H1 (cell line): ENCODE measurements at regions not wholly inside any gene's neighbourhood (a gene's known extent, or its start where the extent isn't known, plus 50 kb on each side); places are given as distances from the start of the nearest gene placed in this dataset.

Experiments
- CTCF ChIA-PET: fragments of 300-600 bp; sonication (Branson Sonifier 250); formaldehyde crosslinking; loops from one replicate; lab custom pipeline; 2021; ENCODE audit not compliant: partially characterized antibody; lab: Charles Lee
- POLR2A ChIA-PET: fragments of 300-600 bp; sonication (Branson Sonifier 250); formaldehyde crosslinking; loops from one replicate; lab custom pipeline; 2021; ENCODE audit warnings: inconsistent platforms; ENCODE audit not compliant: partially characterized antibody; lab: Charles Lee
- DNase-seq, 2 experiments: peaks; one replicate each; pipeline versions ENCODE4 v3.0.0 to v3.0.0-alpha.2; 2010 to 2022; ENCODE audit warnings: low spot score in 2 of 2, low read depth in 1 of 2, mixed read lengths in 1 of 2
- FAIRE-seq: peaks from 2 replicates; lab custom pipeline; 2011; peaks lifted over from hg19 to GRCh38; lab: Jason Lieb, UNC
- H2AFZ ChIP-seq: 2 replicates; pipeline ENCODE4 v1.8.1; 2012; ENCODE audit warnings: low read length, inconsistent platforms
- H2AK5ac ChIP-seq: 2 replicates; pipeline ENCODE4 v1.6.1; 2013; ENCODE audit warnings: low read depth, low read length
- H2BK120ac ChIP-seq: replicated peaks from 2 replicates; pipeline ENCODE3; 2013; ENCODE audit warnings: low read depth, low read length, inconsistent platforms
- H2BK12ac ChIP-seq: 2 replicates; pipeline ENCODE4 v1.6.1; 2013; ENCODE audit warnings: low read depth, low read length
- H2BK15ac ChIP-seq: 2 replicates; pipeline ENCODE4 v1.6.1; 2013; ENCODE audit warnings: low read length
- H2BK20ac ChIP-seq: 2 replicates; pipeline ENCODE4 v1.6.1; 2013; ENCODE audit warnings: low read length
- H2BK5ac ChIP-seq: 2 replicates; pipeline ENCODE4 v1.6.1; 2013; ENCODE audit warnings: low read depth, low read length
- H3K14ac ChIP-seq: 2 replicates; pipeline ENCODE4 v1.6.1; 2013; ENCODE audit warnings: inconsistent platforms; ENCODE audit not compliant: insufficient read length
- H3K18ac ChIP-seq: 2 replicates; pipeline ENCODE4 v1.6.1; 2013; ENCODE audit warnings: low read length; ENCODE audit errors: extremely low read depth
- H3K23ac ChIP-seq: 2 replicates; pipeline ENCODE4 v1.6.1; 2013; ENCODE audit warnings: inconsistent platforms; ENCODE audit not compliant: insufficient read length
- H3K23me2 ChIP-seq: 2 replicates; pipeline ENCODE4 v1.6.1; 2013; ENCODE audit warnings: low read depth, low read length
- H3K27ac ChIP-seq: 2 replicates; pipeline ENCODE4 v1.6.1; 2011; ENCODE audit warnings: low read depth, low read length, inconsistent platforms
- H3K27me3 ChIP-seq, 4 experiments: replicated peaks in 1 of 4; 1 replicate in 1 of 4; 2 replicates in 3 of 4; pipeline versions ENCODE4 v1.6.1 to v1.8.1; 2011 to 2013; ENCODE audit warnings: low read length in 3 of 4, mild to moderate bottlenecking in 3 of 4, inconsistent platforms in 2 of 4, mixed read lengths in 2 of 4, moderate library complexity in 1 of 4; ENCODE audit not compliant: control insufficient read depth in 3 of 4, insufficient read depth in 3 of 4; ENCODE audit errors: extremely low read depth in 1 of 4
- H3K36me3 ChIP-seq, 4 experiments: 2 replicates each; pipeline versions ENCODE4 v1.6.1 to v1.8.1; 2011 to 2013; ENCODE audit warnings: mild to moderate bottlenecking in 4 of 4, low read length in 3 of 4, moderate library complexity in 2 of 4, control low read depth in 1 of 4, inconsistent platforms in 1 of 4; ENCODE audit not compliant: insufficient read depth in 4 of 4, control insufficient read depth in 2 of 4
- H3K4ac ChIP-seq: replicated peaks from 2 replicates; pipeline ENCODE3; 2013; ENCODE audit warnings: low read length, low read depth, mixed read lengths, inconsistent platforms; ENCODE audit not compliant: insufficient read length
- H3K4me1 ChIP-seq, 4 experiments: replicated peaks in 1 of 4; 1 replicate in 1 of 4; 2 replicates in 3 of 4; pipeline versions ENCODE4 v1.6.1 to v1.8.1; 2011 to 2013; ENCODE audit warnings: low read length in 3 of 4, inconsistent platforms in 2 of 4, mixed read lengths in 1 of 4; ENCODE audit not compliant: insufficient read depth in 4 of 4, control insufficient read depth in 3 of 4
- H3K4me2 ChIP-seq, 2 experiments: 2 replicates each; pipeline versions ENCODE4 v1.6.1 to v1.8.1; 2011 to 2013; ENCODE audit warnings: low read depth in 2 of 2, low read length in 2 of 2, control low read depth in 1 of 2, inconsistent platforms in 1 of 2, mild to moderate bottlenecking in 1 of 2; ENCODE audit not compliant: insufficient read depth in 1 of 2
- H3K4me3 ChIP-seq, 4 experiments: fragments of 200-600, 300-600 bp in 1 of 4; sonication (generic), shearing (Covaris generic), sonication (Bioruptor Twin) in 1 of 4; 2 replicates each; pipeline versions ENCODE4 v1.5.1 to v1.8.1; 2011 to 2016; ENCODE audit warnings: low read length in 4 of 4, low read depth in 3 of 4, control low read depth in 2 of 4, inconsistent platforms in 2 of 4, mild to moderate bottlenecking in 2 of 4, mixed read lengths in 1 of 4, moderate library complexity in 1 of 4; ENCODE audit not compliant: insufficient read depth in 2 of 4; ENCODE audit errors: extremely low read depth in 1 of 4
- H3K56ac ChIP-seq: replicated peaks from 2 replicates; pipeline ENCODE3; 2013; ENCODE audit warnings: low read depth, mild to moderate bottlenecking, mixed read lengths, low read length, inconsistent platforms; ENCODE audit not compliant: insufficient read length
- H3K79me1 ChIP-seq: 2 replicates; pipeline ENCODE4 v1.6.1; 2013; ENCODE audit warnings: low read depth, low read length, control low read depth
- H3K79me2 ChIP-seq, 2 experiments: 2 replicates each; pipeline versions ENCODE4 v1.6.1 to v1.8.1; 2012 to 2013; ENCODE audit warnings: low read length in 2 of 2, mild to moderate bottlenecking in 2 of 2, inconsistent platforms in 1 of 2; ENCODE audit not compliant: insufficient read depth in 2 of 2, control insufficient read depth in 1 of 2
- H3K9ac ChIP-seq, 4 experiments: replicated peaks in 1 of 4; 1 replicate in 1 of 4; 2 replicates in 3 of 4; pipeline versions ENCODE4 v1.6.1 to v1.8.1; 2011 to 2013; ENCODE audit warnings: low read depth in 3 of 4, low read length in 3 of 4, control low read depth in 2 of 4, mild to moderate bottlenecking in 2 of 4, moderate library complexity in 2 of 4, inconsistent platforms in 1 of 4; ENCODE audit errors: extremely low read depth in 1 of 4
- H3K9me3 ChIP-seq, 2 experiments: 2 replicates each; pipeline versions ENCODE4 v1.6.1 to v1.8.1; 2012 to 2013; ENCODE audit warnings: mild to moderate bottlenecking in 2 of 2, moderate library complexity in 2 of 2, control low read depth in 1 of 2, inconsistent platforms in 1 of 2, low read depth in 1 of 2, low read length in 1 of 2, mixed read lengths in 1 of 2; ENCODE audit not compliant: insufficient read depth in 2 of 2
- H4K20me1 ChIP-seq, 2 experiments: replicated peaks in 1 of 2; 2 replicates each; pipeline versions ENCODE3 to v1.8.1; 2011 to 2013; ENCODE audit warnings: inconsistent platforms in 2 of 2, low read length in 2 of 2, mild to moderate bottlenecking in 1 of 2; ENCODE audit not compliant: insufficient read depth in 2 of 2, control insufficient read depth in 1 of 2
- H4K5ac ChIP-seq: 2 replicates; pipeline ENCODE4 v1.6.1; 2013; ENCODE audit warnings: low read length, low read depth, mixed read lengths, inconsistent platforms; ENCODE audit not compliant: insufficient read length
- H4K8ac ChIP-seq: 2 replicates; pipeline ENCODE4 v1.8.0; 2013; ENCODE audit warnings: mild to moderate bottlenecking, moderate library complexity, low read length, inconsistent platforms; ENCODE audit not compliant: insufficient read depth; ENCODE audit errors: extremely low read depth
- H4K91ac ChIP-seq: replicated peaks from 2 replicates; pipeline ENCODE3; 2013; ENCODE audit warnings: low read length, mixed read lengths, inconsistent platforms; ENCODE audit not compliant: insufficient read length
- BACH1 ChIP-seq: IDR thresholded peaks from 2 replicates; pipeline ENCODE4 v1.6.1; 2012; ENCODE audit warnings: low read length, improper control_type of control experiment
- PHF8 ChIP-seq: fragments of 200-600 bp; sonication (generic); conservative IDR thresholded peaks from 2 replicates; pipeline ENCODE4 v1.7.1; 2012; ENCODE audit warnings: low read depth, mild to moderate bottlenecking, inconsistent platforms, low read length, moderate library complexity
- POLR2A ChIP-seq, 2 experiments: IDR thresholded peaks; 1 replicate in 1 of 2; 2 replicates in 1 of 2; pipeline ENCODE4 v1.6.1; 2011; ENCODE audit warnings: low read depth in 2 of 2, low read length in 2 of 2, mild to moderate bottlenecking in 2 of 2; ENCODE audit errors: control extremely low read depth in 1 of 2
- POLR2AphosphoS5 ChIP-seq: IDR thresholded peaks from 2 replicates; pipeline ENCODE4 v1.6.1; 2011; ENCODE audit warnings: low read depth, low read length
- SIRT6 ChIP-seq: IDR thresholded peaks from one replicate; pipeline ENCODE4 v1.7.1; 2012; ENCODE audit warnings: low read length, inconsistent platforms
- SP4 ChIP-seq: IDR thresholded peaks from 2 replicates; pipeline ENCODE4 v1.6.1; 2012; ENCODE audit warnings: low read length, inconsistent platforms
- TAF1 ChIP-seq: IDR thresholded peaks from 2 replicates; pipeline ENCODE4 v1.6.1; 2011; ENCODE audit warnings: mild to moderate bottlenecking, low read depth, low read length
- whole genome bisulfite sequencing, 2 experiments: shearing (Covaris generic) in 1 of 2; methylation state at CpG; one replicate each; pipeline versions ENCODE4 v1.1.6 to v1.1.7; 2013 to 2015; ENCODE audit warnings: low lambda C conversion rate in 2 of 2, mixed read lengths in 2 of 2, inconsistent platforms in 1 of 2, low coverage in 1 of 2, missing lambda C conversion rate in 1 of 2; ENCODE audit not compliant: insufficient replicate concordance in 2 of 2, insufficient coverage in 1 of 2, insufficient read length in 1 of 2; ENCODE audit errors: extremely low coverage in 1 of 2, missing lambda C conversion rate in 1 of 2; 5-methylcytosine and 5-hydroxymethylcytosine counted together
- TF ChIP-seq, protein P1 (sequence below): IDR thresholded peaks from 2 replicates; pipeline ENCODE4 v1.6.1; 2012; ENCODE audit warnings: inconsistent platforms

DNA sequence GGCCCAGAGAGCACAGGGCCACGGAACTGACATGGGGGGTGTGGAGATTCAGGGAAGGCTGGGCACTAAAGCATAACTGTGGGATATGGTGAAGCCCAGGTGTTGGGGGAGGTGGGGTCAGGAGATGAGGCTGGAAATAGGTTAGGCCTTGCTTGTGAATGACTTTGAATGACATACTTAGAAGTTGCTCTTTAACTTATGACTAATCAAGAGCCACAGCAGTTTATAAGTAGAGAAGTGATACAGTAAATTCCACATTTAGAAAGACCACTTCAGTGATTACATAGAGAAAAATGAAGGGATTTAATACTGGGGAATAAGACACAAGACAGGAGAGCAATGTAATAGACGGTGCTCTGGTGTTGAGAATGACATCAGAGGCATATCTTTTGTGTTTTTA, 120.8 kb upstream of the SEC61G start:
- 90% methylated on average over 2 of the region's 2 CpGs; no CpG with 5 or more reads in 1 of the 2 experiments for WGBS, 2 experiments

More for the DNA sequence above, 120.8 kb upstream of the SEC61G start:
- H3K27ac ChIP-seq = no peak overlapping the region; the same call in 1 of the 2 replicates
- no peak overlapping the region for H2BK12ac ChIP-seq
- ChIA-PET POLR2A (no interaction called here), CTCF (no interaction called here)
- H2BK15ac ChIP-seq = no peak overlapping the region
- no peaks in the 10 kb centered on the region for H3K79me1 ChIP-seq
- H3K9ac ChIP-seq = no peak overlapping the region
- no peak overlapping the region for H3K14ac ChIP-seq
- H3K23ac ChIP-seq = no peak overlapping the region
- DNase-seq (no peak), FAIRE-seq (no peak)
- H4K20me1 ChIP-seq = no peaks in the 10 kb centered on the region
- H2BK120ac ChIP-seq = no peak overlapping the region
- no peak overlapping the region for H4K91ac ChIP-seq
- H2BK5ac ChIP-seq = no peak overlapping the region
- H3K56ac ChIP-seq = no peak overlapping the region
- no peak overlapping the region for H4K5ac ChIP-seq
- H3K79me2 ChIP-seq = no peaks in the 10 kb centered on the region
- H3K4me3 ChIP-seq = no peak overlapping the region
- no peaks in the 10 kb centered on the region for H3K23me2 ChIP-seq
- no peaks in the 10 kb centered on the region for H3K36me3 ChIP-seq
- no peaks in the 10 kb centered on the region for H3K27me3 ChIP-seq
- H3K18ac ChIP-seq = no peak overlapping the region
- H3K4me2 ChIP-seq = no peak overlapping the region
- no peak overlapping the region for H2BK20ac ChIP-seq
- no peak overlapping the region for H2AFZ ChIP-seq
- no peaks in the 10 kb centered on the region for H3K9me3 ChIP-seq
- H2AK5ac ChIP-seq = no peak overlapping the region
- H3K4me1 ChIP-seq = peaks cover 0 to 3% (median 1%) of the 10 kb centered on the region in 4 experiments; a peak in 5 of 7 replicates
- H3K4ac ChIP-seq = no peak overlapping the region
- TF ChIP-seq SIRT6 (no peak), TAF1 (no peak), POLR2A (IDR thresholded peaks at IDR 0.05; ENCODE audit: control extremely low read depth in 1 of 2, low read depth in 2 of 2, low read length in 2 of 2) (no peak), BACH1 (no peak), SP4 (no peak), PHF8 (no peak), POLR2AphosphoS5 (no peak)
- TF ChIP-seq, protein P1, sequence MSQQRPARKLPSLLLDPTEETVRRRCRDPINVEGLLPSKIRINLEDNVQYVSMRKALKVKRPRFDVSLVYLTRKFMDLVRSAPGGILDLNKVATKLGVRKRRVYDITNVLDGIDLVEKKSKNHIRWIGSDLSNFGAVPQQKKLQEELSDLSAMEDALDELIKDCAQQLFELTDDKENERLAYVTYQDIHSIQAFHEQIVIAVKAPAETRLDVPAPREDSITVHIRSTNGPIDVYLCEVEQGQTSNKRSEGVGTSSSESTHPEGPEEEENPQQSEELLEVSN = no peak
- no peak overlapping the region for H4K8ac ChIP-seq
